NCI-H226 (cell line): ENCODE measurements at regions not wholly inside any gene's neighbourhood (a gene's known extent, or its start where the extent isn't known, plus 50 kb on each side); places are given as distances from the start of the nearest gene placed in this dataset.

Source experiments
- DNase-seq: peaks from one replicate; pipeline ENCODE4 v3.0.0-alpha.2; 2015

GRCh38 chr17:79441356-79442160 is 169.3 kb downstream of the RBFOX3 start:
- DNase-seq = no peak

DNA sequence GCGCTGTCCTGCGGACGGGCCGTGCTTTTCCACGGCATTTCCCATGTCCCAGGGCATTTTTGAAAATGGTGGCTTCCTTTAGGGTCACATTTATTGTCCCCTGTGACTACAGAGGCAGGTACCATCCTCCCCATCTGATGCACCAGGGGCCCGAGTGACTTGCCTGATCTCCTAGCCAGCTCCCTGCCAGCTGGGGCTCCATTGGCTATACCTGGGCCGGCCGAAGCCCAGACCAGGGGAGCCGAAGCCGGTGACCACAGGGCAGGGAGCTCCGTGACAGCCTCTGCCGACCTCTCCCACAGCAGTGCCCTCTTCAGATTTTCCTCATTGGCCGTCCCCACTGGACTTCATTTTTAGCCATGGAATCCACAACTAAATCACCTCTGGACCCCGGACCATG is 170.6 kb downstream of the RBFOX3 start:
- no peak for DNase-seq

GRCh38 chr17:79439493-79439892 is 171.4 kb downstream of the RBFOX3 start:
- DNase-seq = no peak

GRCh38 chr17:79438546-79439334 is 172.1 kb downstream of the RBFOX3 start:
- DNase-seq = no peak

- DNase-seq = no peak
Measured at GRCh38 chr17:79438058-79438457, 172.8 kb downstream of the RBFOX3 start.

DNA sequence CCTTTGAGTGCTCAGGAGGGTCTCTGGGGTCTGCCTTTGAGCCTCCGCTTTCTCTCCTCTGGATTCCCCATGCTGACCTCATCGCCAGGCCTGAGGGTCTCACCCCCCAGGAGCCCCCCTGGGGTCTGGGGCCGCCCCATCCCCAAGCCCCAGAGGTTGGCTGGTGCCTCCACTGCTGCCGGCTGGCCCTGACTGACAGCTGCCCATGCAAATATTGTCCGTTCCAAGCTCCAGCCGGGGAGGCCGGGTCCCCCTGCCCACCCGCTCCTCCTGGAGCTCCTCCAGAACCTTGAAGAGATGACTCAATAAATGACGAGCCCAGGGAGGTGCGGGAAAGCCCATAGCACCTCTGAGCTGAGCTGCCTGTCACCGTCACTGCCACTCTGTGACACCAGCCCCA is 173.8 kb downstream of the RBFOX3 start:
- DNase-seq = no peak

DNA sequence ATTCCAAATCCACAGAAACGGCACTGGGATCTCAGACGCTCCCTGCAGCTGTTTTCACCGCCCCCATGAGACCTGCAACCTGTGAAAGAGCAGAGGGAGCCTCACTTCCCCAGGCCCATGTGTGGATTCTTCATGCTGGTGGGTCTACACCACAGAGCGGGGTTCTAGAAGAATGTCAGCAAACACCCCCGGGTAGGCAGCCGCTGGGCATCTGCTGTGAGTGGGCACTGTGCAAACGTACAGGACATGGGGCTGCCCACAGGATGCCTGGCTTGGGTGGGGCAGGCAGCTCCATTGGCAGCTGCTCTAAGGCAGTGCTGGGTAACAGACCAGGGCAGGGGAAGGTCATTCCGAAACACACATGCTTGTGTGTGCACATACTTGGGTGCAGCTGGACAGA is 174.9 kb downstream of the RBFOX3 start:
- DNase-seq = no peak

DNA sequence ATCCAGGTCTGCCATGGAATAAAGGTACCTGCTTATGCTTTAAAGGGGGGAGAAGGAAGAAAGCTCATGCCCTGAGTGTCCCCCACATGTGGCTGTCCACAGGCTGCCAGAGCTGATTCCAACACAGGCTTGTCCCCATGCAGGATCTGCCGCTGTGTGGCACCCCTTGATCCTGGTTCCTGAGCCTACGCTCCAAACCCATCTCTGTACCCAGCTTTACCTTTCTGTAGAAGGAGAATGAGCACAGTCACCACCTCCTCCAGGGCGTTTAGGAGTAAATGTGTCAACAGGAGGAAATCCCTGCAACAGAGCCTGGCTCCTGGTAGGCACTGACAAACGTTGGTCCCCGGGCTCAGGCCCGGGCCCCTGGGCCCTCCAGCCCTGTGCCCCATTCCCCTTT is 175.6 kb downstream of the RBFOX3 start:
- no peak for DNase-seq

DNA sequence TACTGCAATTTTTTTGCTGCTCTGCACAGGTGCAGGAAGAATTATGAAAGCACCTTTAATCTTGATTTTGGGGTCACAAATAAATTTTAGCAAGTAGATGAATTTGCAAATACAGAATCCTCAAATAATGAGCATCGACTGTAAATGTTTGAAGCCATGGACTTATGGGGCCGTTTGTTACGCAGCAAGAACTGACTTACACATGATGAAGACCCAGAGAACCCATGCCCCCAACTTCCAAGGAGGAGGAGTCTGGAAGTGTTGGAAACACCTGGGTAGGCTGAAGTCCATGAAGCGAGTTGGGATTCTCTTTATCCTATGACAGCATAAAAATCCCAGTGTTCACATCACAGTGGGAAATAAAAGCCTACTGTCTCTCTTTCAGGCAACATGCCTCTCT is 176.6 kb downstream of the RBFOX3 start:
- no peak for DNase-seq

GRCh38 chr17:79433379-79433778 is 177.5 kb downstream of the RBFOX3 start:
- DNase-seq = no peak

- DNase-seq = no peak
Measured at GRCh38 chr17:79431175-79431574, 179.7 kb downstream of the RBFOX3 start.

DNA sequence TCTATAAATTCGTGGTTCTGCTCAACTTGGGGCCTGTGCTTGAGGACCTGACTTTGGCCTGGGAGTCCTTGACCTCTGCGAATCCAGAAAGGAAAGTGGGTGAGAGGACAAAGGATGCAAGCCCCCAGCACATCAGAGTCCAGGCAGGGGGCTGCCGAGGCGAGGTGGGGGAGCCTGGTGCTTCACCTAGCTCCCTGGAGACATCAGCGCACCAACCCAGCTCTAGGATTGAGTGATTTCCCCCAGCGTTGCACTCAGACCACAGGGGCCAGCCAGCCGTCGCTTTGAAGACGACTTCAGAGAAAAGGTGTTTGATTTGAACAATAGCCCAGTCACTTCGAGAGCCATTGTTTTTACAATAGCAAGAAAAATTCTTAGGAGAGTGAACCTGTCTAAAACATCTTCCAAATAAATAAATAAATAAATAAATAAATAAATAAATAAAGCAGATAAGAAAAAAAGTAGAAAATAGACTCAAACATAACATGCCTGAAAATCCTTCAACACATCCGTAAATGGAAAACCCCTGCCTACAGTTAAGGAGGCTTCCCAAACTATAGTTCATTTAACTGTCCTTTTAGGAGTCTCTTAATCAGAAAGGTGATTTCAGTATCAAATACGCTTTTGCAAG is 180.9 kb downstream of the RBFOX3 start:
- DNase-seq = no peak

DNA sequence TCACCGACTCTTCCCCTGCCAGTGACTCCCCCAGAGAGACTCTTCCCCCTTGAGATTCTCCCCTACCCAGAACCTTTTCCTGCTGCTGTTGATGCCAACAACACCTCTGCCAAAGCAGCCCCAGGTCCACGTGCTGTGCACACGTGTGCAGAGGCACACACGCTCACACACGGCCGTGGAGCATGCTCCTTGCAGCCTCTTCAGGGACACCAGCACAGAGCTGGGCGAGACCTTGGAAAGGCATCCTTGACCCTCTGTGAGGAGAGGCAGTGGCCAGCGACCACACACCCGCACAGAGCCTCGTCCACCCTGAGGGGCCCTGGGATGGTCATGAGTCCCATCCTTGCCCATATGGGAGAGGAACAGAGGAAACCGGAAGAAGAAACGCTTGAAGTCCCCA is 181.9 kb downstream of the RBFOX3 start:
- DNase-seq = no peak

- DNase-seq = no peak
Measured at GRCh38 chr17:79427621-79428539, 183.0 kb downstream of the RBFOX3 start.

GRCh38 chr17:79425686-79426085 is 185.2 kb downstream of the RBFOX3 start:
- DNase-seq = no peak

GRCh38 chr17:79424471-79425185 is 186.2 kb downstream of the RBFOX3 start:
- DNase-seq = no peak

DNA sequence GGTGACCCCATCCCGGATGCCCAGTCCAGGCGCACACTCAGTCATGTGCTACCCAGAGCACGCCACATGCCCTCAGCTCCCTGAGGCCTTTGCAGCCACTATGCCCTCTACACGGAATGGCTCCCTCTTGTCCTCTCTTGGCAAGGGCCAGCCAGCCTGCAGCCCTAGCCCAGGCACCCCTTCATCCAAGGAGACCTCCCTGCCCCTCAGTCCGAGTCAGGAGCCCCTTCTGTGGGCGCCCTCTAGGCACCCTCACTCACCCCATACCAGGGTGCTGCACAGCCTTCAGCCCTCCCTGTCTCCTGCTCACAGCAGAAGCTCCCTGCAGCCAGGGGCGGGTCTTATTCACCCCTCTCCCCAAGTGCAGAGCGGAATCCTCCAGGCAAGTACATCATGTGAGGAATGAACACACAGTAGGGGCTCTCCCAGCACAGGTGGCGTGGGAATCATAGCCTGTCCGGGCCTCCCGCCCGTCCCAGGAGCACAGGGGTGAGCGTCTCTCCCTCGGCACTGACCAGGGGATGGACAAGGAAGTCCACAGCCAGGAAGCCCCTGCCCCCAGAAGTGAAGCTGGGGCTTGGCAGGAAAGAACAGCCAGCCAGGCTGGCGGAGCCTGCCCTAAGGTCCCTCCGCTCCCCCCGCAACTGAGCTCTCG is 186.9 kb downstream of the RBFOX3 start:
- DNase-seq = no peak

DNA sequence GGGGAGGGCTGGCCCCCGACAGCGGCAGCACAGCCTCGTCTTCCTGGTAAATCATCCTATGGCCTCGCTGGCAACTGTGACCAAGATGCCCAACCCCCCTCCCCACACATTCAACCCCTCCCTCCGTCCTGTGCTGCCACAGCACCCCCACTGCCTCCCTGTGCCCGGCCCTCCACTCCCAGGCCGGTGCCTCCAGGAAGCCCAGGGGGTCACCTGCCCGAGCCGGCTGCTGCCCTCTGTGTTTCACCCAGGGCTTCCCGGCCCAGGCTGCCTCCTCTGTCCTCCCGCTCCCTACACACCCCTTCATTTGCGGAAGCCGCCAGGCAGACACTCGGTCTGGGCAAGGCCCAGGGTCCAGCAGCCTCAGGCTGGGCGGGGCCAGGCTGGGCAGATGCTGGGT is 188.6 kb downstream of the RBFOX3 start:
- no peak for DNase-seq

GRCh38 chr17:79420318-79421243 is 190.3 kb downstream of the RBFOX3 start:
- no peak for DNase-seq

- DNase-seq = no peak
Measured at GRCh38 chr17:79417476-79417988, 193.3 kb downstream of the RBFOX3 start.
